Activated T-helper 17 cell treated with anti-CD3 and anti-CD28 coated beads, Interleukin-2, amount 50 U/mL, for 72 hours (primary cell): ENCODE measurements at regions not wholly inside any gene's neighbourhood (a gene's known extent, or its start where the extent isn't known, plus 50 kb on each side); places are given as distances from the start of the nearest gene placed in this dataset.
A peak's percentile ranks its signal among the peaks of the same experiment; 100 is the strongest.

Experiments used
- ATAC-seq: fragments of 150-1000 bp; cut with Tn5 transposase; replicated peaks from 2 replicates; pipeline ENCODE4 v1.10.0; 2021; ENCODE audit warnings: mild to moderate bottlenecking, moderate library complexity
- H3K27ac Mint-ChIP-seq: one replicate; pipeline ENCODE4 v1.8.0; 2022; ENCODE audit warnings: mixed read lengths
- H3K27me3 Mint-ChIP-seq: one replicate; pipeline ENCODE4 v1.8.0; 2022; ENCODE audit warnings: mixed read lengths
- H3K36me3 Mint-ChIP-seq: one replicate; pipeline ENCODE4 v1.8.0; 2022; ENCODE audit warnings: low read depth, mild to moderate bottlenecking, mixed read lengths
- H3K4me1 Mint-ChIP-seq: one replicate; pipeline ENCODE4 v1.8.0; 2022; ENCODE audit warnings: mixed read lengths
- H3K4me3 Mint-ChIP-seq: one replicate; pipeline ENCODE4 v1.8.0; 2022; ENCODE audit warnings: mild to moderate bottlenecking, mixed read lengths
- H3K9me3 Mint-ChIP-seq: one replicate; pipeline ENCODE4 v1.8.0; 2022; ENCODE audit warnings: mixed read lengths

GRCh38 chr15:85847031-85847430 is 52.3 kb upstream of the KLHL25 start:
- Mint-ChIP-seq H3K27ac (no peak overlapping the region), H3K4me3 (no peak overlapping the region), H3K36me3 (no peaks in the 10 kb centered on the region), H3K4me1 (no peaks in the 10 kb centered on the region), H3K27me3 (peaks cover 15% of the 10 kb centered on the region), H3K9me3 (no peaks in the 10 kb centered on the region)
- ATAC-seq, result no peak

DNA sequence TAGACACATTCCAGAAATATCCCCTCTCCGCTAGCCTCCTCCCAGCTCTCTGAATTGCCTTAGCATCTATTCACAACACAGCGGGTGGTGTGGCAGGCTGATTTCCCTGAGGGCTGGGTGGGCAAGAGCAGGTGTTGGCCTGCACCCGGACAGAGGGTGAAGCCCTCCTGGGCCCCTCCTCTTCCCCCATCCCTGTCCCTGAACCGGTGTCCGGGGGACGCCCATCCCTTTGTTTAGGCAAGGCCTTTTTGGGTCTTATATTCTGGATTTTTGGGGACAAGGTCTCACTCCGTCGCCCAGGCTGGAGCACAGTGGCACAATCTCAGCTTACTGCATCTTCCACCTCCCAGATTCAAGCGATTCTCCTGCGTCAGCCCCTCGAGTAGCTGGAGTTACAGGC is 55.2 kb upstream of the KLHL25 start:
- ATAC-seq, result no peak
- no peaks in the 10 kb centered on the region for H3K36me3 Mint-ChIP-seq
- no peak overlapping the region for H3K27ac Mint-ChIP-seq
- peaks cover 17% of the 10 kb centered on the region for H3K27me3 Mint-ChIP-seq
- no peaks in the 10 kb centered on the region for H3K9me3 Mint-ChIP-seq
- no peaks in the 10 kb centered on the region for H3K4me1 Mint-ChIP-seq
- no peak overlapping the region for H3K4me3 Mint-ChIP-seq

GRCh38 chr15:85852969-85853368 is 58.2 kb upstream of the KLHL25 start:
- peaks cover 21% of the 10 kb centered on the region for H3K27me3 Mint-ChIP-seq
- H3K4me3 Mint-ChIP-seq, result no peak overlapping the region
- H3K9me3 Mint-ChIP-seq, result no peaks in the 10 kb centered on the region
- ATAC-seq, result no peak
- no peaks in the 10 kb centered on the region for H3K4me1 Mint-ChIP-seq
- H3K27ac Mint-ChIP-seq, result no peak overlapping the region
- H3K36me3 Mint-ChIP-seq, result no peaks in the 10 kb centered on the region

DNA sequence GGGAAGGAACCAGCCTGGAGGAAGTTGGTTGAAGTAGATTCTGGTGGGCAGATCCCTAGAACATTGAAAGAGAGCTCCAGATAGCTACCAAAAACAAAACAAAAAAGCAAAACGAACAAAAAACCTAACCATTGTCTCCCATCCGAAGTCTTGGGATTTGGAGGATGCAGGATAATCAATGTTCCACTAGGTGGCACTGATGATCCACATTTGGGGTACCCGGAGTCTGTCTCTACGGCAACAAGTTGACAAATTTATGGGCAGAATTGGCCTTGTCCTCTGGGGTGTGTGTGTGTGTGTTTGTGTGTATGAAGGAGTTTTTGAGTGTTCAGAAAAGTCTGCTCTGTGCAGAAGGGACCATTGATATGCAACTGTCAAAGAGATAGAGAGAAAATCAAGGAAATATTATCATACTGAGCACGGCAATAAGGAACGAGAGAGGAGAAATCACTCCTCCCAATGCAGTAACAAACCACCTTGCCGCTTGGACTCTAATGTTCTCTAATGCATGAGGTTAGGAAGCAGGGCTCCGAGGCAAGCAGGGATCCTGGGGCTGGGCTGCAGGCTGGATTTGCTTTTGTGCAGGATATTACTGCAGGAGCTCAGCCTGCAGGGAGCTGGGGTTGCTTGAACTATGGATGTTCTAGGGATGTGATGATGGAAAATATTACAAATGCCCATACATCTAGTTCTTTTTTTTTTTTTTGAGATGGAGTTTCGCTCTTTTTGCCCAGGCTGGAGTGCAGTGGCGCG is 59.8 kb upstream of the KLHL25 start:
- Mint-ChIP-seq H3K4me3 (no peak overlapping the region), H3K9me3 (no peaks in the 10 kb centered on the region), H3K36me3 (no peaks in the 10 kb centered on the region), H3K27ac (no peak overlapping the region), H3K27me3 (peaks cover 27% of the 10 kb centered on the region), H3K4me1 (no peaks in the 10 kb centered on the region)
- ATAC-seq, result peak; percentile 75

GRCh38 chr15:85858586-85859375 is 64.1 kb upstream of the KLHL25 start:
- Mint-ChIP-seq H3K27me3 (peaks cover 24% of the 10 kb centered on the region), H3K4me1 (no peaks in the 10 kb centered on the region), H3K9me3 (no peaks in the 10 kb centered on the region), H3K27ac (no peak overlapping the region), H3K4me3 (peak overlapping the region; percentile 47), H3K36me3 (no peaks in the 10 kb centered on the region)
- peak; percentile 93 for ATAC-seq

- no peak for ATAC-seq
- Mint-ChIP-seq H3K27ac (no peak overlapping the region), H3K4me1 (no peaks in the 10 kb centered on the region), H3K27me3 (peaks cover 19% of the 10 kb centered on the region), H3K36me3 (no peaks in the 10 kb centered on the region), H3K9me3 (no peaks in the 10 kb centered on the region), H3K4me3 (no peak overlapping the region)
These were observed 64.9 kb upstream of the KLHL25 start for GRCh38 chr15:85859671-85860070.

DNA sequence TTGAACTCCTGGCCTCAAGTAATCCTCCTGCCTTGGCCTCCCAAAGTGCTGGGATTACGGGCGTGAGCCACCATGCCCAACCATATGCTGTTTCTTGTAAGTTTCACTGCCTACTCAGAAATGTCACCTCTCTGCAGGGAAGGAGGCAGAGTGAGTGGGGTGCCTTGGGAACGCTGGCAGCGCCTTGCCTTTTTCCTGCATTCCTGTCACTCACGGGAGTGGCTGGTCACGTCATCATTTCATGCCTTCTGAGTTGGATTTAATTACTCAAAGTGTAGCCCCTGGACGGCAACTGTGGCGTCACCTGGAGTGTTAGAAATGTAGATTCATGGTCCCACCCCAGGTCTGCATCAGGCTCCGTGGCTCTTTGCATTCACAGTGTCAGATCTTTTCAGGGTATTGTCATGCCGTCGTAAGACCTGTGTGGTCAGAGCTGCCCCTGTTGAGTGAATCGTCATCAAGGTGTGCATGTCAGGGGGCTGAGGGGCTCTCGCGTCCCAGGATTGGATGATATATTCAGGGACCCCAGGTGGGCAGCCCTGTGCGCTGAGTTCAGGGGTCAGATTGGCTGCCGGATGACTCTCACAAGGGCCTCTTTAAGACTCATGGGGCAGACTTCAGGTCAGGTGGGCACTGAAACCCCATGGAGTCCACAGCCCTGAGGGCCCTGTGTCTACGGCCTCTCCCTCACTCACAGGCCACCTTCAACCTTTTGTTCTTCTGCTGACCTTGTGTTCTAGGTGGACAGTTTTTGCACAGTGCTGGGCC is 65.9 kb upstream of the KLHL25 start:
- no peak overlapping the region for H3K27ac Mint-ChIP-seq
- no peak for ATAC-seq
- H3K9me3 Mint-ChIP-seq, result no peaks in the 10 kb centered on the region
- no peaks in the 10 kb centered on the region for H3K4me1 Mint-ChIP-seq
- no peak overlapping the region for H3K4me3 Mint-ChIP-seq
- H3K36me3 Mint-ChIP-seq, result no peaks in the 10 kb centered on the region
- peaks cover 19% of the 10 kb centered on the region for H3K27me3 Mint-ChIP-seq

GRCh38 chr15:85865070-85865684 is 70.5 kb upstream of the KLHL25 start:
- Mint-ChIP-seq H3K9me3 (no peaks in the 10 kb centered on the region), H3K4me3 (no peak overlapping the region), H3K4me1 (peaks cover 5% of the 10 kb centered on the region), H3K36me3 (no peaks in the 10 kb centered on the region), H3K27ac (no peak overlapping the region), H3K27me3 (no peaks in the 10 kb centered on the region)
- no peak for ATAC-seq

DNA sequence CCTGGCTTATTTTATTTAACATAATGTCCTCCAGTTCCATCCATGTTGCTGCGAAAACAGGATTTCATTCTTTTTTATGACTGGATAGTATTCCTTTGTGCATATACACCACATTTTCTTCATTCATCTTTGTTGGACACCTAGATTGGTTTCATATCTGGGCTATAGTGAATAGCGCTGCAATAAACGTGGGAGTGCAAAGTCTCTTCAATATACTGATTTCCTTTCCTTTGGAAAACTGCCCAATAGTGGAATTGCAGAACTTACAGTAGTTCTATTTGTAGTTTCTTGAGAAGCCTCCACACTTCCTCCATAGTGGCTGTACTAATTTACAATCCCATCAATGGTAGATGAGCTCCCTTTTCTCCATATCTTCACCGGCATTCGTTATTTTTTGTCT is 72.5 kb upstream of the KLHL25 start:
- Mint-ChIP-seq H3K27ac (no peak overlapping the region), H3K4me1 (peaks cover 5% of the 10 kb centered on the region), H3K27me3 (peaks cover under 1% of the 10 kb centered on the region), H3K36me3 (no peaks in the 10 kb centered on the region), H3K4me3 (no peak overlapping the region), H3K9me3 (no peaks in the 10 kb centered on the region)
- no peak for ATAC-seq

DNA sequence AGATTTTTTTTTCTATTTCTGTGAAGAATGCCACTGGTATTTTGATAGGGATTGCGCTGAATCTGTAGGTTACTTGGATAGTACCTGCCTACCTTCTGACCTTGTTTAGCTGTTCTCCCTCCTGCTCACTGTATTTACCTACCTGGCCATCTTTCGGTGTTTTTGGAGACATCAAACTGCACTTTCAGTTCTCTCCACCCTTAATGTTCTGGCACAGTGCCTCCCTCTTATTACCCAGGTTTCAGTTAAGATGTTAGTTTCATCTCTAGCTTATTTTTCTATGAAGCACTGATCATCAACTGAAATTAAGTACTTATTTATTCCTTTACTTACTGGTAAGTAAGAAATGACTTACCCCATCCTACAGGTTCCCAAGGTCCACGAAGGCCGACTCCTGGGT is 74.4 kb upstream of the KLHL25 start:
- Mint-ChIP-seq H3K27me3 (peaks cover 7% of the 10 kb centered on the region), H3K4me3 (no peak overlapping the region), H3K4me1 (peaks cover 5% of the 10 kb centered on the region), H3K36me3 (no peaks in the 10 kb centered on the region), H3K27ac (no peak overlapping the region), H3K9me3 (no peaks in the 10 kb centered on the region)
- no peak for ATAC-seq

- no peak overlapping the region for H3K27ac Mint-ChIP-seq
- H3K4me1 Mint-ChIP-seq, result peaks cover 5% of the 10 kb centered on the region
These were observed 75.7 kb upstream of the KLHL25 start for GRCh38 chr15:85870216-85871014.

DNA sequence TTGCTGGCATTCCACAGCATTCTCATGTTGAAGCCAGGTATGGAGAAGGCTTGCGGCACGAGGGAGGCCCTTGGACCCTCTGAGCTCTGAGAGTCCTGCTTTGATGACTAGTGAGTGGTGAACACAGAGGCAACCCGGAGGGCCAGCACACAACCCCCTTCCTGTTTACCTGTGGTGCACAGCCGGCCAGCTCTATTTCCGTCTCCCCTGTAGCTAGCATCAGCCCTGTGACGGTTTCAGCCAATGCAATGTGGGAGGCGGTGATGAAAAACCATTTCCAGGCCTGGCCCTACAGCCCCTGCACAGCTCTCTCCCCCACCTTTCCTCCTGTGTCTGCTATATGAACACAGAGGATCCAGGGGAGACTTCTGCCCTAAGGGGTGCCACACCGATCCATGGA is 76.8 kb upstream of the KLHL25 start:
- Mint-ChIP-seq H3K36me3 (no peaks in the 10 kb centered on the region), H3K4me1 (peaks cover 5% of the 10 kb centered on the region), H3K9me3 (no peaks in the 10 kb centered on the region), H3K27me3 (peaks cover 14% of the 10 kb centered on the region), H3K4me3 (no peak overlapping the region), H3K27ac (no peak overlapping the region)
- ATAC-seq, result peak; percentile 62

More at GRCh38 chr15:85870216-85871014, 75.7 kb upstream of the KLHL25 start:
- no peak overlapping the region for H3K4me3 Mint-ChIP-seq
- peak; percentile 64 for ATAC-seq
- peaks cover 7% of the 10 kb centered on the region for H3K27me3 Mint-ChIP-seq
- H3K36me3 Mint-ChIP-seq, result no peaks in the 10 kb centered on the region
- H3K9me3 Mint-ChIP-seq, result no peaks in the 10 kb centered on the region

DNA sequence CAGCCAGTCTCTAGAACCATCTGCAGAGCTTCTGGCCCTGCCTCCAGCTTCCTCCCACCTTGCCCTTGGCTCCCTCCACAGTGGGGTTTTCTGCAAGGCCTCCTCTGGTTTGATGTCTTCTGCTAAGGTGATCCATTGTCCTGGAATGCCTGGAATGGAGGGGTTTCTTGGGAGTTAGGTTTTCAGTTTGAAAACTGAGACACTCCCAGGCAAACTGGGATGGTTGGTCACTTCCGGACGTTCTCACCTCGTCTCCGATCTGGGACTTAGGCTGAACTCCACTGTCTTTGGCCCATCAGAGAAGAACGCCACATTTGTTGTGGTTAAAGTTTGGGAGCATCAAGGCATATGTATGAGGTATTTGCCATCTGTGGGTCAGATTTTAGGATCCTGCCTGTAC is 77.4 kb upstream of the KLHL25 start:
- no peak overlapping the region for H3K27ac Mint-ChIP-seq
- no peaks in the 10 kb centered on the region for H3K36me3 Mint-ChIP-seq
- no peak overlapping the region for H3K4me3 Mint-ChIP-seq
- no peak for ATAC-seq
- peaks cover 14% of the 10 kb centered on the region for H3K27me3 Mint-ChIP-seq
- H3K4me1 Mint-ChIP-seq, result peaks cover 5% of the 10 kb centered on the region
- H3K9me3 Mint-ChIP-seq, result no peaks in the 10 kb centered on the region

DNA sequence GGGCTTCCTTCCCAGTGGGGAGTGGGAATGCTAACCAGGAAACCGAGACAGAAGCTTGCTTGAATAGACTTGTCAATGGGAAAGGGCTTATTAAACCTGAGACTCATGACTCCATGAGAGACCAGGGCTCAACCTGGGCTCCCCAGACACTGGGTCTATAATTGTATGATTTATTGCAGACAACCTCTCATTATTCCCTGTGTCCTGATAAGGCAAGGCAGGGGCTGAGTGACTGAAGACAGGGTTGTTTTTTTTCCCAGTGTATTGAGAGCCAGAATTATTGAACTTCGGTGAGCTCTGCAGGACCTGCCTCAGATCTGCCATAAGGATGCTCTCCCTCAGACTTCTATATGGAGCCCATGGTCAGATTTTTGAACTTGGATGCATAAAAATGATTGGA is 79.5 kb upstream of the KLHL25 start:
- H3K27ac Mint-ChIP-seq, result no peak overlapping the region
- peaks cover 1% of the 10 kb centered on the region for H3K4me1 Mint-ChIP-seq
- no peak overlapping the region for H3K4me3 Mint-ChIP-seq
- peaks cover 14% of the 10 kb centered on the region for H3K27me3 Mint-ChIP-seq
- no peaks in the 10 kb centered on the region for H3K9me3 Mint-ChIP-seq
- H3K36me3 Mint-ChIP-seq, result no peaks in the 10 kb centered on the region
- no peak for ATAC-seq
